ENCODE measurements at regions not wholly inside any gene's neighbourhood (a gene's known extent, or its start where the extent isn't known, plus 50 kb on each side); places are given as distances from the start of the nearest gene placed in this dataset.
"Not testable (repeated sequence)": the region's sequence is repeated elsewhere in the genome, so short reads cannot be mapped to it uniquely, and the experiment has no call there.

DNA sequence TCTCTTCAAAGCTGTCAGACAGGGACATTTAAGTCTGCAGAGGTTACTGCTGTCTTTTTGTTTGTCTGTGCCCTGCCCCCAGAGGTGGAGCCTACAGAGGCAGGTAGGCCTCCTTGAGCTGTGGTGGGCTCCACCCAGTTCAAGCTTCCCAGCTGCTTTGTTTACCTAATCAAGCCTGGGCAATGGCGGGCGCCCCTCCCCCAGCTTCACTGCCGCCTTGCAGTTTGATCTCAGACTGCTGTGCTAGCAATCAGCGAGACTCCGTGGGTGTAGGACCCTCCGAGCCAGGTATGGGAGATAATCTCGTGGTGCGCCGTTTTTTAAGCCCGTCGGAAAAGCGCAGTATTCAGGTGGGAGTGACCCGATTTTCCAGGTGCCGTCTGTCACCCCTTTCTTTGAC lies 147.3 kb upstream of the FSIP2 start:
- TF ChIP-seq CTCF, POLR2A (IDR thresholded peaks at IDR 0.05): not testable (repeated sequence)

Measured in testis (tissue), 2 donors.